Fibroblast of skin of left quadriceps (primary cell): ENCODE measurements at regions not wholly inside any gene's neighbourhood (a gene's known extent, or its start where the extent isn't known, plus 50 kb on each side); places are given as distances from the start of the nearest gene placed in this dataset.

Experiments used
- DNase-seq, 2 experiments: peaks; one replicate each; pipeline ENCODE4 v3.0.0-alpha.2; 2013; ENCODE audit warnings: low read depth in 2 of 2

- no peak for DNase-seq
These were observed 261.4 kb upstream of the HABP2 start for GRCh38 chr10:113291413-113291812.

- no peak for DNase-seq
These were observed 260.8 kb upstream of the HABP2 start for GRCh38 chr10:113292086-113292485.

- DNase-seq = no peak
These were observed 260.1 kb upstream of the HABP2 start for GRCh38 chr10:113292743-113293142.

- DNase-seq = no peak
These were observed 259.7 kb upstream of the HABP2 start for GRCh38 chr10:113293167-113293566.

- DNase-seq = no peak
These were observed 258.0 kb upstream of the HABP2 start for GRCh38 chr10:113294868-113295267.

- DNase-seq = peak; percentile 26 to 37
These were observed 255.6 kb upstream of the HABP2 start for GRCh38 chr10:113297226-113297625.

- DNase-seq = no peak
These were observed 254.2 kb upstream of the HABP2 start for GRCh38 chr10:113298616-113299015.

GRCh38 chr10:113300201-113300600 lies 252.7 kb upstream of the HABP2 start:
- no peak for DNase-seq

- DNase-seq = no peak
These were observed 252.2 kb upstream of the HABP2 start for GRCh38 chr10:113300617-113301016.

- no peak for DNase-seq
These were observed 251.4 kb upstream of the HABP2 start for GRCh38 chr10:113301342-113301984.

GRCh38 chr10:113302062-113302461 lies 250.8 kb upstream of the HABP2 start:
- DNase-seq = no peak

GRCh38 chr10:113303544-113304146 lies 249.2 kb upstream of the HABP2 start:
- peak; percentile 27 to 43 for DNase-seq

- no peak for DNase-seq
These were observed 248.1 kb upstream of the HABP2 start for GRCh38 chr10:113304726-113305125.

GRCh38 chr10:113305871-113306270 lies 247.0 kb upstream of the HABP2 start:
- DNase-seq = peak; percentile 14 to 31

GRCh38 chr10:113309791-113310190 lies 243.1 kb upstream of the HABP2 start:
- DNase-seq = no peak

GRCh38 chr10:113310347-113310746 lies 242.5 kb upstream of the HABP2 start:
- DNase-seq = no peak

- DNase-seq = no peak
These were observed 239.7 kb upstream of the HABP2 start for GRCh38 chr10:113313048-113313602.

- DNase-seq = no peak
These were observed 239.1 kb upstream of the HABP2 start for GRCh38 chr10:113313722-113314121.

- no peak for DNase-seq
These were observed 236.3 kb upstream of the HABP2 start for GRCh38 chr10:113316506-113316905.

GRCh38 chr10:113317489-113317888 lies 235.4 kb upstream of the HABP2 start:
- no peak for DNase-seq

- no peak for DNase-seq
These were observed 233.4 kb upstream of the HABP2 start for GRCh38 chr10:113319479-113319878.

- DNase-seq = no peak
These were observed 232.6 kb upstream of the HABP2 start for GRCh38 chr10:113320211-113320610.

GRCh38 chr10:113320987-113321386 lies 231.9 kb upstream of the HABP2 start:
- DNase-seq = no peak
